Activated B cell treated with CpG ODN at 0.5 μM for 24 hours (primary cell): ENCODE measurements at regions not wholly inside any gene's neighbourhood (a gene's known extent, or its start where the extent isn't known, plus 50 kb on each side); places are given as distances from the start of the nearest gene placed in this dataset.

Experiments used
- ATAC-seq: fragments of 200-7000 bp; cut with Tn5 transposase; one replicate; pipeline ENCODE4 v1.10.0; 2021; ENCODE audit warnings: low read depth, mild to moderate bottlenecking, moderate library complexity
- CTCF ChIA-PET: fragments of 350-600 bp; sonication (Branson Sonifier 250); formaldehyde crosslinking; loops from one replicate; lab custom pipeline; 2021; ENCODE audit warnings: antibody characterized with exemption; lab: Charles Lee
- POLR2A ChIA-PET: fragments of 350-600 bp; sonication (Branson Sonifier 250); formaldehyde crosslinking; loops from one replicate; lab custom pipeline; 2021; ENCODE audit warnings: antibody characterized with exemption; lab: Charles Lee
- DNase-seq: peaks from one replicate; pipeline ENCODE4 v3.0.0; 2022
- H3K27ac Mint-ChIP-seq: one replicate; pipeline ENCODE4 v1.8.0; 2020; ENCODE audit warnings: mixed read lengths
- H3K27me3 Mint-ChIP-seq: one replicate; pipeline ENCODE4 v1.8.0; 2021; ENCODE audit warnings: mixed read lengths
- H3K36me3 Mint-ChIP-seq: one replicate; pipeline ENCODE4 v1.8.0; 2021; ENCODE audit warnings: low read depth, mixed read lengths
- H3K4me1 Mint-ChIP-seq: one replicate; pipeline ENCODE4 v1.8.0; 2021; ENCODE audit warnings: mixed read lengths
- H3K4me3 Mint-ChIP-seq: one replicate; pipeline ENCODE4 v1.8.0; 2020; ENCODE audit warnings: mild to moderate bottlenecking, mixed read lengths
- H3K9me3 Mint-ChIP-seq: one replicate; pipeline ENCODE4 v1.8.0; 2020; ENCODE audit warnings: mixed read lengths
- intact Hi-C: fragments of 100-400 bp; cut with micrococcal nuclease; formaldehyde crosslinking; loops from one replicate; pipeline ENCODE4 v1.15.1; 2024
- TF ChIP-seq, protein P1 (sequence below): fragments of 200-600 bp; IDR thresholded peaks from one replicate; pipeline ENCODE4 v1.8.0; 2022; ENCODE audit warnings: antibody characterized with exemption, mild to moderate bottlenecking

DNA sequence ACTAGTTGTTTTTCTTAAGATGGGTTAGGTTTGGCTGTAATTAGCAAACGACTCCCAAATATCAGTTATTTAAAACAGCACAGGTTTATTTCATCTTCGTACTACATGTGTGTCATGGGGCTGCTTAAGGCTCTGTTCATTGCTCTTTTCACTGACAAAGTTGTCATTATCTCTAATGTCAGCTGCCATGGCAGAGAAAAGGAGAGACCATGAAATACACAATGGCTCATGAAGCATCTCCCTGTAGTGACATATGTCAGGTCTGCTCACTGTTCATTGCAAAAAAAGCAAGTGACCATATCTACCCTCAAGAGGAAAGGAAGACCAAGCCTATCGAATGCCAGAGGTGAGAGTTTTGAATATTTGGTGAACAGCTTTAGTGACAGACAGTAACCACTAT is 52.2 kb upstream of the PCDH7 start:
- Mint-ChIP-seq H3K27me3 (no peaks in the 10 kb centered on the region), H3K4me3 (no peak overlapping the region), H3K9me3 (no peaks in the 10 kb centered on the region), H3K36me3 (no peaks in the 10 kb centered on the region), H3K4me1 (no peaks in the 10 kb centered on the region), H3K27ac (no peak overlapping the region)
- intact Hi-C loops: no loop called here
- CTCF ChIA-PET: no interaction called here
- no peak for DNase-seq
- ATAC-seq: no peak
- POLR2A ChIA-PET: no interaction called here
- TF ChIP-seq, protein P1, sequence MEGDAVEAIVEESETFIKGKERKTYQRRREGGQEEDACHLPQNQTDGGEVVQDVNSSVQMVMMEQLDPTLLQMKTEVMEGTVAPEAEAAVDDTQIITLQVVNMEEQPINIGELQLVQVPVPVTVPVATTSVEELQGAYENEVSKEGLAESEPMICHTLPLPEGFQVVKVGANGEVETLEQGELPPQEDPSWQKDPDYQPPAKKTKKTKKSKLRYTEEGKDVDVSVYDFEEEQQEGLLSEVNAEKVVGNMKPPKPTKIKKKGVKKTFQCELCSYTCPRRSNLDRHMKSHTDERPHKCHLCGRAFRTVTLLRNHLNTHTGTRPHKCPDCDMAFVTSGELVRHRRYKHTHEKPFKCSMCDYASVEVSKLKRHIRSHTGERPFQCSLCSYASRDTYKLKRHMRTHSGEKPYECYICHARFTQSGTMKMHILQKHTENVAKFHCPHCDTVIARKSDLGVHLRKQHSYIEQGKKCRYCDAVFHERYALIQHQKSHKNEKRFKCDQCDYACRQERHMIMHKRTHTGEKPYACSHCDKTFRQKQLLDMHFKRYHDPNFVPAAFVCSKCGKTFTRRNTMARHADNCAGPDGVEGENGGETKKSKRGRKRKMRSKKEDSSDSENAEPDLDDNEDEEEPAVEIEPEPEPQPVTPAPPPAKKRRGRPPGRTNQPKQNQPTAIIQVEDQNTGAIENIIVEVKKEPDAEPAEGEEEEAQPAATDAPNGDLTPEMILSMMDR: no peak

DNA sequence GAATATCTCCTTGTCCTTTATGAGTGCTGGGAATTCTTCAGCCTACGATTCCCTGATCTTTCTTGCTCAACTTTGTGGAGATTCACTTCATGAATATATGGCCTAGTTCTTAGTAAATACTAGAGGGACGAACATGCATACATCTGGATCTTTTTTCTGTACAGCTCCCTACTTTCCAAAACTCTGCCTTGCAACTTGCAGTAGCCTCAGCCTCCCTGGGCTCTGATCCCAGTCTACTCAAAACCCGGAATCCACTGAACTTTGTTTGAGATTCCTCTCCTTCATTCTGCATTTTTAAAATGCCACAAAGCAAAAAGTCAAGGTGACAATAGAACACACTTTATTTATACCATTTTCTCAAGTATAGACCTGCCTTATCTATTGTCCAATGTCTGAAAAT is 50.0 kb upstream of the PCDH7 start:
- H3K4me1 Mint-ChIP-seq: no peaks in the 10 kb centered on the region
- no peak for DNase-seq
- intact Hi-C loops: no loop called here
- H3K9me3 Mint-ChIP-seq: no peaks in the 10 kb centered on the region
- no peak overlapping the region for H3K27ac Mint-ChIP-seq
- ChIA-PET POLR2A (no interaction called here), CTCF (no interaction called here)
- TF ChIP-seq, protein P1: no peak
- no peak overlapping the region for H3K4me3 Mint-ChIP-seq
- no peaks in the 10 kb centered on the region for H3K36me3 Mint-ChIP-seq
- no peaks in the 10 kb centered on the region for H3K27me3 Mint-ChIP-seq
- ATAC-seq: no peak
